ENCODE measurements at regions not wholly inside any gene's neighbourhood (a gene's known extent, or its start where the extent isn't known, plus 50 kb on each side); places are given as distances from the start of the nearest gene placed in this dataset.
"Not testable (repeated sequence)": the region's sequence is repeated elsewhere in the genome, so short reads cannot be mapped to it uniquely, and the experiment has no call there.

DNA sequence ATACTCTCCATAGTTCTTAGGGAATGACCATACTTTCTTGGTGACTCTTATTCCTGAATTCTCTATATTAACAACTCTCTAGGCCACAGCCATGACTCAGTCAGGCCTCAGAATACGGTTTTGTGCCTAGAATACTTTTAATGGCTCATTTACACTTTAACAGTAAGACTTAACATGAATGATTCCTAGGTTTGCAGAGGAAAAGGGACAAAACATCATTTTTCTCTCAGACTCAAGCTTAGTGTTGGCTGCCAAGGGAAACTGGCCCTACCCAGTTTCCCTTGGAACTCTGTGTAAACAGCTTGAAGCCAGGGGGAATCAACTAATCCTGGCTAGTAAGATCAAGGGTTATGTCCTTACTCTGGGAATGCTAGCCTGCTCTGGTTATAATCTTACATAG is 164.9 kb upstream of the PKN2 start:
- DNase-seq, result no peak

GRCh38 chr1:88523854-88524528 is 160.1 kb upstream of the PKN2 start:
- no peak for DNase-seq

GRCh38 chr1:88526456-88526855 is 157.6 kb upstream of the PKN2 start:
- DNase-seq, result no peak

DNA sequence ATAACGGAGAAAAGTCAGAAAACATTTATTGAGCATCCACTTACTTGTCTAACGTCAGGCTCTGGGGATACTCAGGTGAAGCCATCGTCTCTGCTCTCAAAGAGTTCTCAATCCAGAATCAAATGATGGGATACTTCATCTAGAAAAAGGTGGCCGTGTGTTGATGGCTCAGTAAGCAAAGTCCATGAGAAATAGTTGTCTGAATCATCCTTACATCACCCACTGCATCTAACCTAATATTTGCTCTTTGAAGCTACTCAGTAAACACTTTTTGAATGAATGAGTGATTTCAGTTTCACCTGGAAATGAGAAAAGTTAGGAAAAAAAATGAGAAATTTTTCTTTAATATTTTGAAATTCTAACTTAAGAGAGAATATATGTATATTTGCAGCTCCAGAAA is 155.3 kb upstream of the PKN2 start:
- no peak for DNase-seq

GRCh38 chr1:88529581-88529980 is 154.5 kb upstream of the PKN2 start:
- DNase-seq, result no peak

DNA sequence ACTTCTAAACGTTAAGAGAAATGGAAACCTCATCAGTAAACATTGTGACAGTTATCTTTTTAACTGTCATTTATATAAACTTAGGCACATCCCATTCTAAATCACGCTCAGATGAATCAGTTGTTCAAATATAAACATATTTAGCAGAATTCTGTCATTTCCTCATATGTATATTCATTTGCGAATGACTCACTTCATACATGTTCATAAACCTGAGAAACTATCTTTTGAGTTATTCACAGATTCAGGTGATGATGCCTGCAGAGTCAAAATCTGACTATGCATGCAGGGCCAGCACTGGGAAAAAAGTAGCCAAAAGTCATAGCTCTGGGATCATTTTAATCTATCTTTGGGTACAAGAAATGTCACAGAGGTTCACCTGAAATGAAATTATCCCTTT is 153.8 kb upstream of the PKN2 start:
- DNase-seq, result no peak

- no peak for DNase-seq
Measured at GRCh38 chr1:88537787-88538186, 146.3 kb upstream of the PKN2 start.

GRCh38 chr1:88538222-88538899 is 145.7 kb upstream of the PKN2 start:
- DNase-seq, result no peak

GRCh38 chr1:88540255-88540654 is 143.8 kb upstream of the PKN2 start:
- DNase-seq, result no peak

- no peak for DNase-seq
Measured at GRCh38 chr1:88541596-88541995, 142.5 kb upstream of the PKN2 start.

DNA sequence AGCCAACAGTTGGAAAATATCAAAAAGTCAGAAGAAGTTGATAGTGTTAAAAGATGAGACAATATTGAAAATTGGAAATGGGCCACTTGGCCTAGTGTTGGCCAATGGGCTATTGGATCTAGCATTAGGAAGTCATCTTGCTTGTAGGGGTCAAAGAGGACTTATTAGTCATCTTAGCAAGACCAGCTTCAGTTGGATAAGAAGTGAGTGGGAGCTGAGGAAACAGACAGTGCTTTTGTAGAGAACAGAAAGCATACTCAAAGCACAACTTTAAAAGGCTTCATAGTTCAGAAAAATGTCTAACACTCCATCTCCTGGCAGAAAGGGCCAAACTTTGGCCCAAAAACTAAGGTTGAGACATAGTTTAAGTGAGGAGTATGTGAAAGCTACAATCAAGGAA is 139.9 kb upstream of the PKN2 start:
- no peak for DNase-seq

GRCh38 chr1:88549536-88549935 is 134.5 kb upstream of the PKN2 start:
- DNase-seq, result no peak

GRCh38 chr1:88552226-88552625 is 131.8 kb upstream of the PKN2 start:
- DNase-seq, result no peak

DNA sequence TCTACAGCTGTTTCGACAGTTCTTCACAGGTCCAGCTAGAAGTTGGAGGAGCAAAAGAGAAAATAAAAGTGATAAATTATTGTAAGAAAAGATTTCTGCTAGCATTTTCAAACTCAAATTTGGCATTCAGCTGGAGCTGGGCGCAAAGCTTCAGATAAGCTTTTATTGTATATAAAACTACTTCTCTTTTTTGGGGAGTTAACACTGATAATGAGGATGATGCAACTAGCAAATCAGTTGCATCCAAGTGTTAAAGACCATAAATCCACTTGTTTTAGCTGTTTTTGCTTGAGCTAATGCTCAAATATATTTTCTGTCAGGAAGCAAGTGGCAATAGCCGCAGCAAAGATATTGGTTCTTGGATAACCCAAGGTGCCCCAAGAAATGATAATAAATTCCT is 127.1 kb upstream of the PKN2 start:
- no peak for DNase-seq

- no peak for DNase-seq
Measured at GRCh38 chr1:88560621-88561020, 123.5 kb upstream of the PKN2 start.

DNA sequence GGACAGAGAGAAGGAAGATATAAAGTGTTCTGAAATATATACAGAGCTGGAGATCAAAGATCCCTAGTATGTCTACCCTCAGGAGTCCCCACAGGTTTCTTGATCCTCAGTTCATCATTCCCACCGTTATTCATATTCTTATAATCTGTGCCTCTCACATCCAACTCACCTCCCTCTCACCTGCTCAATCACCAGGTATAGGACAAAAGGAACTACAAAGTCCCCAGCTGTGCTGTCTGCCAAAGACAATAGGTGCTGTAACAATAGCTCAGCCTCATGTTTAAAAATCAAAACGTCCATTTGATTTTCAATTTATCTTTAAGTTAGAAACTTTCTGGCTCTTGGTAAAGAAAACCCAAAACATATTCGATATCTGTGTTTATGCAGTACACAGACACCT is 121.1 kb upstream of the PKN2 start:
- no peak for DNase-seq

GRCh38 chr1:88566615-88567387 is 117.3 kb upstream of the PKN2 start:
- no peak for DNase-seq

GRCh38 chr1:88571506-88571905 is 112.6 kb upstream of the PKN2 start:
- no peak for DNase-seq

DNA sequence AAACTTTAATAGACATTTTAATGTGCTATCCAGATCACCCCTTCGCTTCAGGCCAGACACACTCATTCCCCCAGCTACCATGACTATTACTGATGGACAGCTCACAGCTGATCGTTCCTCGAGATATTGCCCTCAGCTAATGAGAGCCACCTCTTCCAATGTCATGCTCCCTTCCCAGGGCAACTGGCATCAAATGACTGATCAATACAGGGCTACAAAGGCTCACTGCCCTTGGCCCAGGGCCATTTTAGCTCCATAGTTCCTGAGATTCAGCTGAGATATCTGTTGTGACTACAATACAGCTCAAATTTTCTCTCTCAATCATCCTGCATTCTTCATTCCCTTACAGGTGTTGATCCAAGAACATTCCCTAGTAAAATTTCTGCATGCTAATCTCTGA is 104.5 kb upstream of the PKN2 start:
- no peak for DNase-seq

- DNase-seq, result no peak
Measured at GRCh38 chr1:88581703-88582102, 102.4 kb upstream of the PKN2 start.

- no peak for DNase-seq
Measured at GRCh38 chr1:88593358-88593757, 90.7 kb upstream of the PKN2 start.

DNA sequence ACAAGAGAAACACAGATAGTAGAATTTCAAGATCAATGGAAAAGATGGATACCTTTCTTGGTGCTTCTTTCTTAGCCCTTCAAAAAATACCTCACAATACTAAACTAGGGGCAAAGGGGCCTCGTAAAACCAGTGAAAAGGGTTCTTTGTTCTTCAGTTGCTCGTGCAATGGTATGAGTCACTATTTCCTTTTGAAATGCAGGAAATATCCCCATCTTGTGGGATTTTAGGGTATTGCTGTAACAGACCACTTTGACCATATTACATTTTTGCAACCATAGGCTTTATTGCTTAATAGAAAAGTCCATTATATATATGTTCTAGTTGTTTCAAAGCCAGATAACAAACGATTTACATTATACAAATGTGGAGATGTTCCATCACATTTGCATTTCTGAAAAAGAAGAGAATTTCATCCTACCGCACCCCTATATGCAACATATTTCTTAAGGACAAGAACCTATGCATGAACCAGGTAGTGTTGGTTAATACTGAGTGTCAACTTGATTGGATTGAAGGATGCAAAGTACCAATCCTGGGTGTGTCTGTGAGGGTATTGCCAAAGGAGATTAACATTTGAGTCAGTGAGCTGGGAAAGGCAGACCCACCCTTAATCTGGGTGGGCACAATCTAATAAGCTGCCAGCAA is 88.6 kb upstream of the PKN2 start:
- no peak for DNase-seq

DNA sequence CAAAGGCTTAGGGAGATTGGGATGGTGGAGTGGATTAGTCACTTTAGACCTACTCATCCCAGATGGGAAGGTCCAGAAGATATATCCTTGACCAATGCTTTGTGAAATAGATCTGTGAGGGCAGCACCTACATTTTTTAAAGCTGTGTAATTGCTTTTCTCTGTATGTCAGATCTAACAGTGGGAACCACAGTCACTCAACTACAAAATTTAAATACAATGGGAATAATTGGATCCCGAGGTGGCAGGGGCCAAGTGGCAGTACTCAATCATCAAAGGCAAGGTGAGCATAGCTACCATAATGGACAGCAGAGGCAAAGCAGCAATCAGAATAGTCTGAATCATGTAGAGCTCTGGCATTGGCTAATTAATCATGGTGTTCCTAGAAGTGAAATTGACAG is 86.1 kb upstream of the PKN2 start:
- DNase-seq, result not testable (repeated sequence)
